ENCODE measurements at regions not wholly inside any gene's neighbourhood (a gene's known extent, or its start where the extent isn't known, plus 50 kb on each side); places are given as distances from the start of the nearest gene placed in this dataset.

- Histone ChIP-seq H3K4me3 (no peak overlapping the region), H3K27me3 (no peaks in the 10 kb centered on the region), H3K9me3 (replicated peaks) (0 out of 2 replicates have a peak, but pooled peaks cover 3% of the 10 kb centered on the region), H3K4me1 (peaks cover 13% of the 10 kb centered on the region), H3K36me3 (no peaks in the 10 kb centered on the region), H3K27ac (no peak overlapping the region)
- DNase-seq: peak; percentile 9 to 25
Observed at GRCh38 chr1:227388214-227389168, 70.2 kb upstream of the CDC42BPA start.

GRCh38 chr1:227379555-227379892, 61.2 kb upstream of the CDC42BPA start:
- Histone ChIP-seq H3K4me3 (no peak overlapping the region), H3K4me1 (no peaks in the 10 kb centered on the region), H3K36me3 (no peaks in the 10 kb centered on the region; the same call in 1 of the 2 replicates), H3K27ac (no peak overlapping the region), H3K27me3 (0 out of 2 replicates have a peak, but pooled peaks cover 6% of the 10 kb centered on the region), H3K9me3 (replicated peaks) (peaks cover 3% of the 10 kb centered on the region; the same call in 1 of the 2 replicates)
- no peak for DNase-seq

DNA sequence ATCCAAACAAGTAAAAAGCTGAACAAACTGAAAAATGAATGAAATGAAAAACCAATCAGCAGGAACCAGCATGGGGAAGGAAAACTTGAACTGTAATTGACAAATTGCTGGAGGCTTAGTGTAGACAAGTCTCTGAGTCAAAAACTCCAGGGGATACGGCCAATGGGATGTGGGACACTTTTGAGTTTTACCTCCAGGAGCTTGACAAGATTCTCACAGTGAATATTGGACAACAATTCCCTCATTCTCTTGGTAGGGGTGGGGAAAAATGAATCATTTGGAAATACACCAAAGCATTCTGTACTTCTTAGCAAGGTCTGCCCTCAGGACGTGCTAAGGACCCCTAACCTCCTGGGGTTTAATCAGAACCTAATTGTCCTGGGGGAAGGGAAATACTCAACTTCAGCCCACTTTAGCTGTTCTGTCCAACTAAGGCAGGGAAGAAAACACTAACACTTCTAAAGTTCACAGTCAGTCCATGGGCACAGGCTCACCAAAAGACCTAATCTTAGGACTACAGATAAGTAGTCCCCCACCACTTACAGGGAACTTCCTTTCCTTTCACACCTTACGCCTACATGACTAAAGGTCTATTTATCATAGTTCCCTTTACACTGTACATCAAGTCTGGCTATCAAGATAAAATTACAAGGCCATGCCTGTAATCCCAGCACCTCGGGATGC, 60.7 kb upstream of the CDC42BPA start:
- Histone ChIP-seq H3K36me3 (no peaks in the 10 kb centered on the region; the same call in 1 of the 2 replicates), H3K4me1 (no peaks in the 10 kb centered on the region), H3K27me3 (0 out of 2 replicates have a peak, but pooled peaks cover 6% of the 10 kb centered on the region), H3K9me3 (replicated peaks) (no peaks in the 10 kb centered on the region; the same call in 1 of the 2 replicates), H3K4me3 (no peak overlapping the region), H3K27ac (no peak overlapping the region)
- no peak for DNase-seq

GRCh38 chr1:227378181-227378580, 59.9 kb upstream of the CDC42BPA start:
- H3K9me3 ChIP-seq (replicated peaks): no peaks in the 10 kb centered on the region; the same call in 1 of the 2 replicates
- H3K27me3 ChIP-seq: 0 out of 2 replicates have a peak, but pooled peaks cover 6% of the 10 kb centered on the region
- no peak overlapping the region for H3K27ac ChIP-seq
- no peak for DNase-seq
- no peak overlapping the region for H3K4me3 ChIP-seq
- H3K36me3 ChIP-seq: no peaks in the 10 kb centered on the region; the same call in 1 of the 2 replicates
- no peaks in the 10 kb centered on the region for H3K4me1 ChIP-seq

DNA sequence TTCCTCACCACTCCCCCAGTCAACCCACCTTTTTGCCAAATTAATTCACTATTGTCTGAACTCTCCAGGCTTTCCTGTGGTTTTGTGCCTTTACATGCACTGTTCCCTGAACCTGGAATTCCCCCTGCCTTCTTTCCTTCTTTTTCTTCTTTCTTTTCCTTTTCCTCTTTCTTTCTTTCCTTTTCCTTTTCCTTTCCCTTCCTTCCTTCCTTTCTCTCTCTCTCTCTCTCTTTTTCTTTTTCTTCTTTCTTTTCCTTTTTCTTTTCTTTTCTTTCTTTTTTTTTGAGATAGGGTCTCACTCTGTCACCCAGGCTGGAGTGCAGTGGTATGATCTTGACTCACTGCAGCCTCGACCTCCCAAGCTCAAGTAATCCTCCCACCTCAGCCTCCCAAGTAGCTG, 56.6 kb upstream of the CDC42BPA start:
- Histone ChIP-seq H3K4me1 (no peaks in the 10 kb centered on the region), H3K4me3 (no peak overlapping the region), H3K27ac (no peak overlapping the region), H3K36me3 (no peaks in the 10 kb centered on the region; the same call in 1 of the 2 replicates), H3K27me3 (0 out of 2 replicates have a peak, but pooled peaks cover 6% of the 10 kb centered on the region), H3K9me3 (replicated peaks) (no peaks in the 10 kb centered on the region; the same call in 1 of the 2 replicates)
- no peak for DNase-seq

GRCh38 chr1:227372726-227373130, 54.4 kb upstream of the CDC42BPA start:
- DNase-seq: no peak
- no peaks in the 10 kb centered on the region for H3K4me1 ChIP-seq
- 0 out of 2 replicates have a peak, but pooled peaks cover 6% of the 10 kb centered on the region for H3K27me3 ChIP-seq
- H3K9me3 ChIP-seq (replicated peaks): no peaks in the 10 kb centered on the region
- no peak overlapping the region for H3K4me3 ChIP-seq
- H3K36me3 ChIP-seq: no peaks in the 10 kb centered on the region; the same call in 1 of the 2 replicates
- H3K27ac ChIP-seq: no peak overlapping the region

GRCh38 chr1:227370533-227371254, 52.4 kb upstream of the CDC42BPA start:
- Histone ChIP-seq H3K4me1 (no peaks in the 10 kb centered on the region), H3K27me3 (no peaks in the 10 kb centered on the region), H3K4me3 (no peak overlapping the region), H3K9me3 (replicated peaks) (no peaks in the 10 kb centered on the region), H3K27ac (no peak overlapping the region), H3K36me3 (no peaks in the 10 kb centered on the region)
- DNase-seq: no peak

DNA sequence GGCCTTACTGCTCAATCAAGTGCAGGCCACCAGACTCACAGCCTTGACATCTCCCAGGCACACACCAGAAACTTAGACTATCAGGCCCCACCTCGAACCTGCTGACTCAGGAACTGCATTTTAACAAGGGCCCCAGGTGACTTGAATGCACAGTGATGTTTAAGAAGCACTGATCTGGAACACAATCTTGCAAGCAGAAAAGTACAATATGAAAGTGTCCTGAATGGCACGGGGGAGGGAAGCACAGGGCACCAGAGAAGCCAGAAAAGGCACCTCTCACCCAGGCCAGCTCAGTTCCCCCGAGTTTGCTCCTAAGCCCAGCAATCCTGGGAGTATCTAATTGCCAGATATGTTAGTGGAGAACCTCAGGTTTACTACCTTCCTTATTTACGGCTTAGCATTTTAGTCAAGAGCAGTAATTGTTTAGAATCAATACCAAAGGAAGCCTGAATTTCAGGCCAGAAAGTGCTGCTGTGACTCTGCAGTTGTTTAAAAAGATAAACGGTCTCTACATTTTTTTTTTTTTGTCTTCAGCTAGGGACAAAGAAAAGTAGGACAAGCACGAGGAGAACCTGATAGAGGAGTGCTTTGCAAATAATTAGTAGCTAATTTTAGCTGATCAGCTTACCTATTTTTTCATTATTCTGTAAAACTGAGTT, 50.9 kb upstream of the CDC42BPA start:
- Histone ChIP-seq H3K4me1 (no peaks in the 10 kb centered on the region), H3K36me3 (no peaks in the 10 kb centered on the region), H3K27me3 (no peaks in the 10 kb centered on the region), H3K4me3 (no peak overlapping the region), H3K27ac (no peak overlapping the region), H3K9me3 (replicated peaks) (no peaks in the 10 kb centered on the region; the same call in 1 of the 2 replicates)
- no peak for DNase-seq
